GM23338 (cell line): ENCODE measurements at regions not wholly inside any gene's neighbourhood (a gene's known extent, or its start where the extent isn't known, plus 50 kb on each side); places are given as distances from the start of the nearest gene placed in this dataset.
A peak's percentile ranks its signal among the peaks of the same experiment; 100 is the strongest.

Experiments used
- ATAC-seq: fragments of 200-7000 bp; cut with Tn5 transposase; 3 replicates; pipeline ENCODE4 v1.9.1; 2020
- DNase-seq: peaks from one replicate; pipeline ENCODE4 v3.0.0-alpha.2; 2015; ENCODE audit warnings: low spot score
- H2AFZ ChIP-seq: fragments of 200-600 bp; sonication (generic); 2 replicates; pipeline ENCODE4 v1.8.0; 2016; ENCODE audit warnings: antibody characterized with exemption, mild to moderate bottlenecking, moderate library complexity
- H3F3A ChIP-seq: fragments of 200-600 bp; sonication (generic); replicated peaks from 2 replicates; pipeline ENCODE4 v1.8.0; 2017; ENCODE audit warnings: antibody characterized with exemption, mixed run types, low read depth
- H3K27ac ChIP-seq: fragments of 200-600 bp; sonication (generic); 2 replicates; pipeline ENCODE4 v1.6.1; 2016; ENCODE audit warnings: low read depth
- H3K27me3 ChIP-seq: fragments of 200-600 bp; sonication (generic); 2 replicates; pipeline ENCODE4 v1.8.0; 2016; ENCODE audit warnings: mild to moderate bottlenecking, mixed run types, moderate library complexity; ENCODE audit not compliant: insufficient read depth
- H3K36me3 ChIP-seq: fragments of 200-600 bp; sonication (generic); 2 replicates; pipeline ENCODE4 v1.8.0; 2016; ENCODE audit warnings: mild to moderate bottlenecking; ENCODE audit not compliant: insufficient read depth
- H3K4me1 ChIP-seq: fragments of 200-600 bp; sonication (generic); 2 replicates; pipeline ENCODE4 v1.8.0; 2016; ENCODE audit warnings: mild to moderate bottlenecking, moderate library complexity; ENCODE audit not compliant: insufficient read depth
- H3K4me2 ChIP-seq: fragments of 200-600 bp; sonication (generic); 2 replicates; pipeline ENCODE4 v1.7.1; 2017; ENCODE audit warnings: mixed run types
- H3K4me3 ChIP-seq: fragments of 200-600 bp; sonication (generic); 2 replicates; pipeline ENCODE4 v1.6.1; 2016; ENCODE audit warnings: mixed run types
- H3K79me2 ChIP-seq: fragments of 200-600 bp; sonication (generic); replicated peaks from 2 replicates; pipeline ENCODE4 v1.8.0; 2017; ENCODE audit warnings: mild to moderate bottlenecking; ENCODE audit not compliant: insufficient read depth
- H3K9me2 ChIP-seq: fragments of 200-600 bp; sonication (generic); 2 replicates; pipeline ENCODE4 v1.8.0; 2017; ENCODE audit not compliant: insufficient read depth
- H4K20me1 ChIP-seq: fragments of 200-600 bp; sonication (generic); replicated peaks from 2 replicates; pipeline ENCODE4 v1.8.0; 2017; ENCODE audit warnings: mild to moderate bottlenecking; ENCODE audit not compliant: insufficient read depth
- H3K27ac Mint-ChIP-seq: 2 replicates; pipeline ENCODE4 v1.8.0; 2020; ENCODE audit warnings: inconsistent platforms, mild to moderate bottlenecking, moderate library complexity, mixed read lengths
- H3K27me3 Mint-ChIP-seq: 3 replicates; pipeline ENCODE4 v1.8.0; 2022; ENCODE audit warnings: low read depth, mild to moderate bottlenecking, moderate library complexity, mixed read lengths, inconsistent platforms; ENCODE audit not compliant: insufficient read depth, poor library complexity
- H3K36me3 Mint-ChIP-seq: 3 replicates; pipeline ENCODE4 v1.8.0; 2021; ENCODE audit warnings: low read depth, mild to moderate bottlenecking, inconsistent platforms, moderate library complexity, mixed read lengths
- H3K4me1 Mint-ChIP-seq: 3 replicates; pipeline ENCODE4 v1.8.0; 2020; ENCODE audit warnings: mild to moderate bottlenecking, inconsistent platforms, mixed read lengths
- H3K4me3 Mint-ChIP-seq: 3 replicates; pipeline ENCODE4 v1.8.0; 2021; ENCODE audit warnings: moderate library complexity, mild to moderate bottlenecking, inconsistent platforms, mixed read lengths
- H3K9me3 Mint-ChIP-seq: 3 replicates; pipeline ENCODE4 v1.8.0; 2020; ENCODE audit warnings: moderate library complexity, mild to moderate bottlenecking, inconsistent platforms, mixed read lengths
- CREB1 ChIP-seq: fragments of 250-450 bp; sonication (Bioruptor Pico); IDR thresholded peaks from 2 replicates; pipeline ENCODE4 v1.5.0; 2020; ENCODE audit warnings: low read depth, mild to moderate bottlenecking, moderate library complexity
- ETS1 ChIP-seq: IDR thresholded peaks from 2 replicates; pipeline ENCODE4 v1.6.1; 2016; ENCODE audit warnings: antibody characterized with exemption
- EZH2phosphoT487 ChIP-seq: fragments of 200-600 bp; sonication (generic); IDR thresholded peaks from one replicate; pipeline ENCODE4 v1.8.1; 2018; ENCODE audit warnings: antibody characterized with exemption; ENCODE audit not compliant: unreplicated experiment
- JUNB ChIP-seq: IDR thresholded peaks from one replicate; pipeline ENCODE4 v1.6.1; 2016; ENCODE audit warnings: antibody characterized with exemption; ENCODE audit not compliant: unreplicated experiment
- NANOG ChIP-seq: IDR thresholded peaks from 2 replicates; pipeline ENCODE4 v1.6.1; 2016; ENCODE audit warnings: antibody characterized with exemption, borderline replicate concordance
- REST ChIP-seq: IDR thresholded peaks from one replicate; pipeline ENCODE4 v1.6.1; 2018; ENCODE audit warnings: antibody characterized with exemption; ENCODE audit not compliant: unreplicated experiment
- STAT1 ChIP-seq: IDR thresholded peaks from one replicate; pipeline ENCODE4 v1.6.1; 2016; ENCODE audit warnings: antibody characterized with exemption; ENCODE audit not compliant: unreplicated experiment
- ZNF114 ChIP-seq: fragments of 250-450 bp; sonication (Bioruptor Pico); IDR thresholded peaks from 2 replicates; pipeline ENCODE4 v1.5.0; 2020; ENCODE audit warnings: mild to moderate bottlenecking, moderate library complexity
- ZNF331 ChIP-seq: fragments of 250-450 bp; sonication (Bioruptor Pico); IDR thresholded peaks from 2 replicates; pipeline ENCODE4 v1.5.0; 2020; ENCODE audit warnings: low read depth, mild to moderate bottlenecking, moderate library complexity
- ZNF462 ChIP-seq: fragments of 250-450 bp; sonication (Bioruptor Pico); IDR thresholded peaks from 2 replicates; pipeline ENCODE4 v1.5.0; 2020; ENCODE audit warnings: mild to moderate bottlenecking, moderate library complexity

- TF ChIP-seq REST (no peak), EZH2phosphoT487 (no peak), JUNB (no peak), STAT1 (no peak), ETS1 (no peak), CREB1 (CRISPR knock-in tag) (no peak)
Measured at GRCh38 chr3:166752214-166752613, 627.9 kb downstream of the ZBBX start (continued).

GRCh38 chr3:166743481-166744134, 636.5 kb downstream of the ZBBX start:
- H3K9me2 ChIP-seq, result no peaks in the 10 kb centered on the region
- H3K27me3 Mint-ChIP-seq, result no peaks in the 10 kb centered on the region
- peaks cover 14% of the 10 kb centered on the region for H3K4me1 Mint-ChIP-seq
- H4K20me1 ChIP-seq, result no peaks in the 10 kb centered on the region
- no peaks in the 10 kb centered on the region for H3F3A ChIP-seq
- H3K27ac ChIP-seq, result no peak overlapping the region; the same call in 1 of the 2 replicates
- peak; percentile 8 for DNase-seq
- no peak for TF ChIP-seq ZNF114 (CRISPR knock-in tag)
- no peak for TF ChIP-seq NANOG
- no peak for TF ChIP-seq ZNF462 (CRISPR knock-in tag)
- no peak for TF ChIP-seq ZNF331
- TF ChIP-seq ETS1, result no peak
- TF ChIP-seq EZH2phosphoT487, result no peak
- H3K4me3 Mint-ChIP-seq, result no peak overlapping the region
- peak overlapping the region; percentile 92 for H3K27ac Mint-ChIP-seq
- peak overlapping the region; percentile 90 for H2AFZ ChIP-seq
- H3K36me3 ChIP-seq, result no peaks in the 10 kb centered on the region
- H3K4me2 ChIP-seq, result peak overlapping the region; percentile 21
- no peaks in the 10 kb centered on the region for H3K36me3 Mint-ChIP-seq
- H3K79me2 ChIP-seq, result no peaks in the 10 kb centered on the region
- H3K9me3 Mint-ChIP-seq, result no peaks in the 10 kb centered on the region
- peak; percentile 75 for ATAC-seq
- H3K4me1 ChIP-seq, result peaks cover 16% of the 10 kb centered on the region
- no peak overlapping the region for H3K4me3 ChIP-seq
- no peaks in the 10 kb centered on the region for H3K27me3 ChIP-seq
